Right ventricle myocardium superior (tissue), 1 donor: ENCODE measurements at regions not wholly inside any gene's neighbourhood (a gene's known extent, or its start where the extent isn't known, plus 50 kb on each side); places are given as distances from the start of the nearest gene placed in this dataset.

Experiments used
- ATAC-seq: fragments of 200-7000 bp; cut with Tn5 transposase; one replicate; pipeline ENCODE4 v1.9.1; 2020; ENCODE audit warnings: mild to moderate bottlenecking; ENCODE audit not compliant: poor library complexity
- DNase-seq: peaks from one replicate; pipeline ENCODE4 v3.0.0-alpha.2; 2020
- intact Hi-C: fragments of 100-400 bp; cut with DNase I; formaldehyde crosslinking; loops from one replicate; pipeline ENCODE4 v1.11.2; 2022
- donor health status: DM: no; HTN: yes; CAD: no; lungs with severe emphysema.

DNA sequence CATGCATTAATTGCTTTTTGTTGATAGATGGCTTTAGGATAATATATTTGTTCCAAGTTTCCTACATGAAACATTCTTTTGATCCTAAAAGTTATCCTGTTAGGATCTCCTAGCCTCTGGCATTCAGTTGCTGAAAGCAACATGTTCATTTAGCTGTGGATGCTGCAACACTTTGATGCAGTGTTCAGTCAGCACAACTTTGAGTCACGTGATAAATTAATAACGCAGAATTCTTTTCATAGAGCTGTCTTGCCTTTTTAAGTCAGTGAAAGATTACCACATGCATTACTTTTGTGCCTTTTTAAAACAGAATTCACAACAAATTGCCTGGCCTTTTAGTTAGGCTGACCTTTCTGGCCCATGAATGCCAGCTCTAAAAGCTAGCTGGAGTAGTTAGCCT, 1467.9 kb upstream of the ZEB2 start:
- intact Hi-C loops = no loop called here
- DNase-seq = no peak
- no peak for ATAC-seq

DNA sequence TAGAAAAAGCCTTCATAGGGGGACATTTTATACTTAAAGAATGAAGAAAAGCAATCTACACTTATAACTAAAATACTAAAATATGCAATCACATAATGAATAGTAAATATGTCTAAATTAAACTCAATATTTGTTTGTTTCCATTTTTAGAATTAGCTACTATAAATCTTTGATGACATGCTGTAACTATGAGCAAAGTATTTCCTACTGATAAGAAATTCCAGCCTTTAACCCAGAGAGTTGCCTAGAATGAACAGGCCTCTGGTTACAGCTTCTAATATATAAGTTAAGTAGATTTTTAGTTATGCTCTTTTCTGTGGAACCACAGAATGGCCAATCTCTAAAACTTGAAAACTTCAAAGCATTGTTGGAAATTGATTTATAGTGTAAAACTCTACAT, 1465.6 kb upstream of the ZEB2 start:
- DNase-seq (no peak), ATAC-seq (no peak)
- intact Hi-C loops = no loop called here

DNA sequence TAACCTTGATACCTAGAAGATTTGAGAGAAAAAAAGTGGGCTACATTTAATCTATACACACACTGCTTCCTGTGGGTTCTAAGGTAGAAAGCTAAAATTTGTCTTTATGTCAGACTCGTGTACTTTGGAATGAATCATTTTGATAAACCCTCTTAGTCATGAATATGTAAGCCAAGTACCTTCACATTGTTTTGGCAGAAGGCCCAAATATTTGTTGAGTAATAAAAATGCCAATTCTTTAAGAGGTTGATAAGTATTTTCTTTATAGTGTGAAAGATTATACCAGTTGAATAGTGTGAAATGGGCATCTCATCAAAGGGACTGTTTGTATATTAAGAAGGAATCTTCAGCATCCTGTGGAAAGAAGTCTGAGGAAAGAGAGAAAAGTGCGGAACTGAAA, 1464.7 kb upstream of the ZEB2 start:
- ATAC-seq = no peak
- DNase-seq = no peak
- intact Hi-C loops = no loop called here

DNA sequence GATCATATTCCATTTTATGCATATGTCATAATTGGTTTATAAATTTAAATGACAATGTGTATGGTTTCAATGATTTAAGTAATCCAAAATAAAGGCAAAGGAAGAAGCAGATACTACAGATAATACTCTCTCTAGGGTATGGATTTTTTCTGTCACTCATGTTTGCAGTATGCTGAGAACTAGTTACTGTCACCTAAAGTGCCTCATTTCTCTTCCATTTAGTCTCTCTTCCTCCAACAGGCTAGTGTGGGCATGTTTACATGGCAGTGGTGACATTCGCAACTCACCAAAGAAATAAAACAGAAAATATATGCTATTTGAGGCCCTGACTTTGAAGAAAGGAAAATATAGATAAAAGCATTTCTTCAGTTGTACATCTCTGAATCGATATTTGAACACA, 1460.4 kb upstream of the ZEB2 start:
- ATAC-seq = no peak
- DNase-seq = no peak
- intact Hi-C loops = no loop called here

DNA sequence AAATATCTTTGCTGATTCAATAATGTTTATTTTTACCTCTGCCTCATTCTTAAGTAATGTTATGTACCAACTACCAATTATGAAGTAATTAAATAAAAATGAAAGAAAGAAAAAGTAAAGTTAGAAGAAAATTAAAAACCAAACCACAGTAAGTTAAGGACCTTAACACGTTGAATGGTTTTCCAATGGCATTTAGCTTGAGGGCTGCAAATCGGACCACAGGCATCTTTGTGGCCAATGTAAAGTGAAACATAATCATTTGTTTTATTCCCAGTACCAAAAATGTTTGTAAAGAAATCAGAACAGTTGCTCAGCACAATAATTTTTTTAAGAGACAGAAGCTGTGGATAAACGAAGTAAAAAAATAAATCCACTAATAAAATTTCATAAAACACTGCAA, 1455.5 kb upstream of the ZEB2 start:
- intact Hi-C loops = no loop called here
- no peak for ATAC-seq
- no peak for DNase-seq

DNA sequence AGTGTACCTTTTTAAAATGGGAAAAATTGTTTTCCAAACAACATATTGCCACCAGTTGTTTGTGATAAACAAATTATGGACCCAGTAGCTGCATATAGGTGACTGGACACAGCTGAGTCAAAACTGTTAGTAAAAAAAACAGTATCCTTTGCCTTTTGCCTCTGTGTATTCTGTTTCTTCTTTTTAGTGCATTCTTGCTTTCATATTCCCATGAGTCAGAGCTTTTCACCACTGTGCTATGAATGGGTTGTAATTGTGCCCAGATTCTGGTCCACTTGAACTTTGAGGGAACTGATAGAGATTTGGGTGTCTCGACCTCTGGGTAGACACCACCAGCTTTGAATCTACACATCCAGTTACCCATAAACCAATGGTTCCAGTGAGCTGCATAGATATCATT, 1441.9 kb upstream of the ZEB2 start:
- ATAC-seq (no peak), DNase-seq (no peak)
- intact Hi-C loops = no loop called here

DNA sequence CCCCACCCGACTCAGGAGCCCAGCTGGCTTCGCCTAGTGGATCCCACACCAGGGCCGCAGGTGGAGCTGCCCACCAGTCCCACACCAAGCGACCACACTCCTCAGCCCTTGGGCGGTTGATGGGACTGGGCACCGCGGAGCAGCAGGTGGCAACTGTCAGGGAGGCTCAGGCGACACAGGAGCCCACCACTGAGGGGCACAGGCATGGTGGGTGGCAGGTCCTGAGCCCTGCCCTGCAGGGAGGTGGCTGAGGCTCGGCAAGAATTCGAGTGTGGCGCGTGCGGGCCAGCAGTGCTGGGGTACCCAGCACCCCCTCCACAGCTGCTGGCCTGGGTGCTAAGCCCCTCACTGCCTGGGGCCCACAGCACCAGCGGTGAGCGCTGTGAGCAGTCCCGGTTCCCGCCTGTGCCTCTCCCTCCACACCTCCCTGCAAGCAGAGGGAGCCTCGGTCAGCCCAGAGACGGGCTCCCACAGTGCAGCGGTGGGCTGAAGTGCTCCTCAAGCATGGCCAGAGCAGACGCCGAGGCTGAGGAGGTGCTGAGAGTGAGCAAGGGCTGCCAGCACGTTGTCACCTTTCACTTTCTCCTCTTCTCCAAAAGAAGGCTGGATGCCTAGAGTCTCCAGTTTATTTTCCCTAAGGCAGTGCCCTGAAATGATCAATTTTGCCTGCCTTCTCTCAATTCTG, 1440.7 kb upstream of the ZEB2 start:
- intact Hi-C loops = no loop called here
- DNase-seq = no peak
- ATAC-seq = no peak

DNA sequence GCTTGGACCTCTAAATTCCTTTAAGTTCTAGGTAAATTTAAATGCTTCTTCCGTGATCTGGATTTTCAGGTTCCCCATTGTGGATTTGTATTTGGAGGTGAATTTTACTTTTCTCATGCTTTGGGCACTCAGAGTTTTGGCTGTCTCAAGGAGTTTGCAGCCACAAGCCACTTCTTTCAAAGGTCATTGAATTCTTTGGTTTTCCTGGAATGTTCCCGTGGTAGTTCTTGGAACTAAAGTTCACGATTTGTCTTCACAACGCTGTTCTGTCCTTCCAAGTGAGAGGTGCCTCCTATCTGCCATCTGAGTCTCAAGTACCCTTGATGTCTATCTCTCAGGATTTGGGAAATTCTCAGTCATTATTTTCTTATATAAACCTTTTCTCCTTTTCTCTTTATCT, 1438.7 kb upstream of the ZEB2 start:
- intact Hi-C loops = no loop called here
- DNase-seq (no peak), ATAC-seq (no peak)

DNA sequence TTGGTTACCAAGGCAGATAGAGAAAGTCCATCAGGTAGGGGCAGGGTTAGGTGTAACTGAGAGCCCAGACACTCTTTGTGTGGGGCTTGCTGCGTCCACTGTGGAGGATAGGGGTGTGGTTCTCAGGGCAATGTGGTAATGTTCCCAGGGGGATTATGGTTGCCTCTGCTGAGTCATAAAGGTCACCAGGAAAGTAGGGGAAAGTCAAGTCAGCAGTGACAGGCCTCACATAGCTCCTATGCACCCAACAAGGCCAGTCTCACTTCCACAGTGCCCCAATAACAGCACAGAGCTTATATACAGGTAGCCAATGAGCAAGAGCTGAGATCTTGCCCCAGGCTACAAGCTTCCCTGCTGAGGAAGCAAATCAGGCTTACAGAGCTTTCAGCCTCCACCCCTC, 1438.0 kb upstream of the ZEB2 start:
- DNase-seq = no peak
- ATAC-seq = no peak
- intact Hi-C loops = no loop called here

DNA sequence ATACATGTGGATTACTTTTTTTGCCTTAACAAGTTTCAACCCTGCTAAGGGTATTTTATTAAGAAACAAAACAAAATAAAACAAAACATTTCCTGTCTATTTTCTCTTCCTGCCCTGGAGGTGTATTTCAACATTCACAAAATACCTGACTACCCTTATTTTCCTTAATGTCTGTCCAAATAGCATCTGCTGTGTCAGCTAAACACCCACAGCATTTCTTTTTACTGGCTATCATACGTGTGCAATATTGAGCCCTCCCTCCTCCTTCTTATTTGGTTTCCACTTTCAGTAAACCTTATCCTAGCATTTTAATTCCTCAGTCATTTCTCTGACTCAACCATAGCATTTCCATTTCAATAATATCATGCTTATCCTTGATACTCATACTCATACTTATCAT, 1420.0 kb upstream of the ZEB2 start:
- intact Hi-C loops = no loop called here
- ATAC-seq = no peak

DNA sequence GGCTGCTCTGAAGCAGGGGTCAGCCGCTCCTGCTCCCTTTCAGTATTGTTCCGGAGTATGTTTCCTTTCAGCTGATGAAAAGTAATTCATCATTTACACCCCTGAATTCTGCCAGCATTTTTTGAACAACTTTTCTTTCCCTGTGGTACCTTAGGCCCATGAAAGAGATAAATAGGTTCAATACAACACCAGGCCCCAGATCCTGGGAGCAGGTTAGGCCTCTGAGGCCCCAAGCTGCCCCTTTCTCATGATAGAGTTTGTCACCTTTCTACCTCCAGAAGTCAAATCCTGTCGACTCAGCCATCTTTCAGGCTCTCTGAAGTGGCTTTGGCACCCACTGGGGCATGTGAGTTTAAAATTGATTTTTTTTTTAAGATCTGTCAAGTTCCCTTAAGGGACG, 1415.1 kb upstream of the ZEB2 start:
- DNase-seq (no peak), ATAC-seq (no peak)
- intact Hi-C loops = no loop called here

More for the DNA sequence above, 1420.0 kb upstream of the ZEB2 start:
- no peak for DNase-seq

DNA sequence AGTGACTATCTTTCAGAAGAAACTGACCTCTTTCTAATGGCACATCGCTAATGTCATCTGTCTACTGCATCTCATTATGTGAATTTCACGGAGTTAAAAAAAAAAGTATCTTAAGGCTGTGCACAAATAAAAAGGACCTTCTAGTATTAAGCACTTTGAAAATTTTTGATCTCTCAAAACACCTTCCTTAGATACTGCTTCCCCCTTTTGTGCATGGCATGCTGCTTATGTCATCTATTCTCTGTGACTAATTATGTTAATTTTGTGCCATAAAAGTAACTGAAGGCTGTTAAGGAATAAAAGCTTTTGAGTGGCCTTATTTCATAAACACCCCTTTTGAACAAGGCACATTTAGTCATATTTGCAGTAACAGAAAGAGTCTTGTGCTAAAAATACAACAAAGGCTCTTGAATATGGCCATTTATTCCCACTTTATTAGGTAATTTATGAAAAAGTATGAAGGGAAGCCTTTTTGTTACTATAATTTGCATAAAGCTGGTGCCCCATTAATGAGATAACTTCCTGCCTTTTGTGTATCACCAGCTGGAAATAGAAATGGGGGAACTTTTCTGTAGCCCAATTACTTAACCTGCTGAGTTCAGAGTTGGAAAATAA, 1412.0 kb upstream of the ZEB2 start:
- intact Hi-C loops = no loop called here
- DNase-seq (no peak), ATAC-seq (no peak)

DNA sequence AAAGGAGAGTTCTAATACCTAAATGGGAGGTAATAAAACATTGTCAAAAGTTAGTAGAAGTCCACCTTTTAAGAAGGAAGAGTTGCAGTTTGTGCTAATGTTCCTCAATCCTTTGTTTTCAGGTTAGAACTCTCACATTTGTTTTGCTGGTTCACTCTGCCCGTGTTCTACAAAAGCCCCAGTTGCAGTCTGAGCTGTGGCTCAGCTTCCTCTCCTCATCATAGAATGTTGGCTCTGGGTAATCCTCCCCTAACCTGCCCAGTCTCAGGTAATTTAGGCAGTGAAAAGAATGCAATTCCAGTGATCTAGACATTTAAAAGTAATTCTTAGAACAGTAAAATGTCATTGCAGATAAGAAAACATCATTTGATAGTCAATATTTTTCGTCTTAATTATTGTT, 1410.4 kb upstream of the ZEB2 start:
- ATAC-seq = no peak
- DNase-seq = no peak
- intact Hi-C loops = no loop called here

DNA sequence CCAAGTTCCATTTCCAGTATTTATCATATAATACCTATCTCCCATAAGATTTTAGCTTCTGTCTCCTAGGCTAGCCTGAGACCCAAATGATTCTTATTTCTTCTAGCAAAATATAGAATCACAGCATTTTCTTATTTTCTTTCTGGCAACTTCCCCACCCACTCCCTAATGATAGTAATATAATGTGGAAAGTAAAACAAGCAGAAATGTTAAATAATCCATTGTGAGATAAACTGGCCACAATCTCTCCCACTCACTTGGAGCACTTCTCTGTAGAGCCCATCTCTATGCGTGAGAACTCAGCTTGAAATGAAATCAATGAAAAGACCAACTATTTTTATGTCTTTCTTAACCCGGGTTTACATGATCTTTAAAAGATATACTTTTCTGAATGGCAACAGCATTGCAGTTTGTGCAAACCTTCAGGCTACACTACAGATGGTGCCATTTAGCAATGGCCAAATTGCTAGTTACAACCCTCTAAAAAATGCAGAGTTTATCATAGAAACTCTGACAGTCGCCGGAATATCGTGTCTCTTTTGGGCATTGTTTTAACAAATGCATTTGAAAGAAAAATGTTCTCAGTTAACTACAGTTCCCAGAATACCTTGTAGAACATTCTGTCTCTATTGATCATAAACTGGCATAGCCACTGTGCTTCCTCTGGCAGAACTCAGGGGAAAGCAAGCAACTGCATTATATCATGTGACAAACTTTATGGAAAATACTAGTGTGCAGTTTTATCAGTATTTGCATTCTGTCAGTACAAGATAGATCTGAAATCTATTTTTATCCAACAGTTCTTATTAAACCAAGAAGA, 1407.4 kb upstream of the ZEB2 start:
- DNase-seq (no peak), ATAC-seq (no peak)
- intact Hi-C loops = no loop called here

DNA sequence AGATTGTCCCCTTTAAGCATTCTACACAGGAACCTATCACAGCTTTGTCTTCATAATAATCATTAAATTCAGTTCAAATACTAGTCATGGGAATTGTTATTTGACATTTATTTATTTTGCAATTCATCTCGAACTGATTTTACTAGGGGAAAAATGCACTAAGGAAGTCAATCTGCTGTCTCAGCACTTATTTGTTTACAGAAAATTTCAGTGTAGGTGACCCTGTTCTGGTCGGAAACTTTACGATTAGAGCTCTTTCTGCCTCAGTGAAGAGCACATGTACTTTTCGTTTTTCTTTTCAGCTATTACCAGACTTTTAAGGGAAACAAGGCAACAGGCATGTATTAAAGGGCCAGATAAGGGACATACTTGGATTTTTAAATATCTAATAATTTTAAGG, 1405.7 kb upstream of the ZEB2 start:
- ATAC-seq (no peak), DNase-seq (no peak)
- intact Hi-C loops = no loop called here

DNA sequence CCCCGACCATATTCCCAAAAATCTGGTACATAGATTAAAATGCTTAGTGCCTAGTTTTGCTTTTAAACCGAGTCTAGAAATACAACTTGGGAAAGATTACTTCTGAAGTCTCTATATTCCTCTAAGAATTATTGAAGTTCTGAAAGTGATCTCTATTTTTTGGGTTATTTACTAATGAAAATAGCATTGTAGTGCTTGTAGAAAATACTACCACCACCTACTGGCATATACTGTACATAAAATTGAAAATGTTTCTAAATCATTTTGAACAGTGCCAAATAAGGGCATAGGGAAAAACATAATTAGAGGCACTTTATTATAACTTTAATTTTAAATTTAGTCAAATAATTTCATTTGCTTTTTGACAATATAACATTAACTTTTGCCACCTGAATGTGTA, 1399.6 kb upstream of the ZEB2 start:
- DNase-seq (no peak), ATAC-seq (no peak)
- intact Hi-C loops = no loop called here

DNA sequence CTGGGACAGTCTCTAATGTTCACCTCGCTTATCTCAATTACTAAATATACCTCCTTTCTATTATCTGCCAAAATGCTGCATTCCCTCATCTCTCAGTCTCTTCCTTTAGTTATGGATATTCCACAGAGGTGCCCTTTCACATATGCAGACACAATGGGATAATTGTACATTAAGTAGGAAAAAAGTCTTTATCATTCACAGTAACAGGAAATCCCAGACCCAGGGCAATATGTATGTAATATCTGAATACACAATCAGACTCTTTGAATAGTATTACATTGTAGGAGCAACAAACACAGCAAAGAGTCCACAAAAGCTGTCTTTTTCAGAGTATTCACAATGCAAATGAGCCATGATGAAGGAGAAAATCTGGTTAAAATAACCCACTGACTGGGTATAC, 1399.0 kb upstream of the ZEB2 start:
- no peak for DNase-seq
- no peak for ATAC-seq
- intact Hi-C loops = no loop called here

DNA sequence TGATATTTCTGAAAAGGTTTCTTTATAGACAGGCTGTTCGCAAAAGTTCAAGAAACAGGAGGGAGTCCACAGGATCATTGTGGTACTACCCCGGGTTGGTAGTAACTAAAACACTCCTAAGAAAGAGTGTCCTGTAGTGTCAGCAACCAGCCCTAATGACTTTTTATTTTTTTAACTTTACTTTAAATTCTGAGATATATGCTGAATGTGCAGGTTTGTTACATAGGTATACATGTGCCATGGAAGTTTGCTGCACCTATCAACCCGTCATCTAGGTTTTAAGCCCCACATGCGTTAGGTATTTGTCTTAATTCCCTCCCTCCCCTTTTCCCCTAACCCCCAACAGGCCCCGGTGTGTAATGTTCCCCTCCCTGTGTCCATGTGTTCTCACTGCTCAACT, 1396.9 kb upstream of the ZEB2 start:
- ATAC-seq = no peak
- no peak for DNase-seq
- intact Hi-C loops = no loop called here

DNA sequence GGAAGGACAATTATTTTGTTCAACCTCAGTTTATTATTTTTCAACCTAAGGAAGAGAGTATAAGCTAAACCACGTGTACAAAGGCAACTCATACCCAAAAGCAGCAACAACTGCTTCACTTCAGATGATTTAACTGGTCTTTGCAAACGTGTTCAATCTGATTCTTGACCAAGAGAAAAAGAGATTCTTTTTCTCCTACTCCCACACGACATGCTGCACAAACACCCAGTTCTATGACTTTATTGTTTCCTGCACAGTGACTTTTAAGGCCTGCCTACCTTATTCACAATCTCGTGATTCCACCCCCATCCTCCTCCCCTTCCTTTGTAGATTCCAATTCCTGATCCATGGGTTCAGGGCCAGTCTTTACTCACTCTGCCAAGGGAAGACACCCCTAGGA, 1394.8 kb upstream of the ZEB2 start:
- ATAC-seq (no peak), DNase-seq (no peak)
- intact Hi-C loops = no loop called here

DNA sequence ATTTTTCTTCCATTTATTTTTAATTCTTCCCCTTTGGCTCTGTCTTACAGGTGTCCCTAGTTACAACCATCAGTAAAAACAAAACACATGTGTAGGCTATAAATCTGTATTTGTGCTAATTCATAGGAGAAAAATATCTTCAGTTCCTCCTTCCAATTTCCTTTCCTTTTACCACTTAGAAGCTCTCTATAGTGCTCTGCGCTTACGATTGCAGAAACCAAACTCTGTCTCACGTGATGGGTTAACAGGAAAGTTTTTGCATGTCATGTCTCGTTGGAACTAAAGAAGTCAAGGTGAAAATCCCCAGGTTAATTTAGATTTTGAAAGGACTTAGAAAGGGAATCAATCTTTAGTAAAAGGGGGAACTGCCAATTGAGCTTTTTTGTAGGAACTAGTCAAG, 1390.5 kb upstream of the ZEB2 start:
- ATAC-seq (no peak), DNase-seq (no peak)
- intact Hi-C loops = no loop called here
